ENCODE measurements at regions not wholly inside any gene's neighbourhood (a gene's known extent, or its start where the extent isn't known, plus 50 kb on each side); places are given as distances from the start of the nearest gene placed in this dataset.
"Not testable (repeated sequence)": the region's sequence is repeated elsewhere in the genome, so short reads cannot be mapped to it uniquely, and the experiment has no call there.

DNA sequence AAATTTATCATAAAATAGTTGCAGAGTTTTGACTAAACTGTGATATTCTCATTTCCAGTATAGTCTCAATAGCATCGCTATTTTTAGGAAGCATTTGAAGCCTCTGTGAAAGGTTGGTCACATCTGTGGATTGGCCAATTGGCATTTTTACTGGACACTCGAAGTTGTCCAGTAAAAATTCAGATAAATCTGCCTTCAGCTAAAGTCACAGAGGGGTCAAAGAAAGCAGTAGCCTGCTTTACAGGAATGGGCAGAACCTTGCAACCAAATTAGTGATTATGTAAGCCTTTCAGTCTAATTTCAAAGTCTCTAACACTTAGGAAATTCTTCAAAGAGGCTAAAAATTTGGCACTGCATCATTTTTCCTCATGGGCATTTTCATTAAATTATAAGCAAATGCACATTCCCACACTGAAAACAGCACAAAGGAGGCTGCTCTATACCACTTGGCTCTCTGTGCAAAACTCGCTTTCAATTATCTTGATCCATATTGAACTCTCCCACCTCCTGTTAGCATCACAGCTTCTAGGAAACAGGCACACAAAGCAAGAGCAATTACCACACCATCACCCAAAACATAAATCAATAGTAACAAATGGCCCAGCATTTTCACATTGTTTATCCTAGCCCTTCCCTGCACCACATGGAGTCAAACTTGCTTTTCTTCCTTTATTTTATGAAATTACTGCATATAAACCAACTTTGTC is 318.5 kb upstream of the DUSP10 start:
- no peak for DNase-seq

DNA sequence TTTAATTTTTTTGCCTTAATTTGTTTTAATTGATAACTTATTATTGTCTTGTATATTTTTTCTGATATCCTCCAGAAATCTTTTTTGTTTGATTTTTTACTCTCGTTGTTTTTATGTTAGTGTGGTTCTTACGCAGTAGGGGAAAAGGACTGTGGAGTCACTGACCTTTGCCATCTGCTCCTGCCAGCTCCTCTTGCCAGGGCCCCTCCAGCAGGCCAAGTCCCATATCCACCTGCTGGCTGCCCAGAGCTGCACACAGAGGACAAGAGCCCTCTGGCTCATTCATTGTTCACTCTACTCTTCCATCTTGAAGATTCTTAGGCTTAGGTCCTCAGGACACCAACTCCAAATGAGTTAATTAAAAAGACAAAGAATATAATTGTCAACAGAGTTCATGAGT is 316.4 kb upstream of the DUSP10 start:
- DNase-seq, result no peak

DNA sequence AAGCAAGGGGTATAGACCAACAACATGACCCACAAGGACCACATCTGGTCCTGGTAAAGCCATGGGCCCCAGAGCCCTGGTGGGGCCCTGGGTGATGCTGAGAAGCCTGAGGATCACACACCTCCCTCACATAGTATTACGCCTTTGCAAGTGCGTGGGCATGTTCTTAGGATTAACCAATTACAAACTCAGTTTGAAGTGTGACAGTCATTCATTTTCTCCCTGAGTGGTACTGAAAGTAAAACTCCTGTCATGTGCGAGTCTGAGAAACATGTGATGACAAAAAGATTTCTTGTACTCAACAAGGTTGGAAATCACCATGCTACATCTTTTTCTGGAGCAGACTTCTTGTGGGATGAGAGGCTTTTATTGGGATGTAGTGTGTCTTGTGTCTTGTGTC is 315.3 kb upstream of the DUSP10 start:
- DNase-seq, result no peak

DNA sequence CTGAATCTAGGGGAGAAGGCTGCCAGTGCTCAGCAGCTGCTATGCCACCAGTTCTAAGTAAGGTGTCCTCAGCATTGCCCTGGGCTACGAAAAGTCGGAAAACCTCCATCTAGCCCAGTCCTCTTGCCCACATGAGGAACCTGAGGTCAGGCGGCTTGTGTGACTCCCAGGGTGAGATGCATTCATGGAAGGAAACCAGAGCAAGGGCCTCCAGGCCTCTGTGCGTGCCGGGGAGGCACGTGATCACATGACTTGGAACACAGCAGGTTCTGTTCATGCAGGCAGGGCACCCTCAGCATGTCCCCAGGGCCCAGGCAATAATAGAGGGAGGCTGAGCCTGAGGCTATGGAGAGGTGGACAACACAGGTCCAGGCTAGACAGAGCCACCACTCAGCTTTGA is 312.5 kb upstream of the DUSP10 start:
- DNase-seq, result no peak

DNA sequence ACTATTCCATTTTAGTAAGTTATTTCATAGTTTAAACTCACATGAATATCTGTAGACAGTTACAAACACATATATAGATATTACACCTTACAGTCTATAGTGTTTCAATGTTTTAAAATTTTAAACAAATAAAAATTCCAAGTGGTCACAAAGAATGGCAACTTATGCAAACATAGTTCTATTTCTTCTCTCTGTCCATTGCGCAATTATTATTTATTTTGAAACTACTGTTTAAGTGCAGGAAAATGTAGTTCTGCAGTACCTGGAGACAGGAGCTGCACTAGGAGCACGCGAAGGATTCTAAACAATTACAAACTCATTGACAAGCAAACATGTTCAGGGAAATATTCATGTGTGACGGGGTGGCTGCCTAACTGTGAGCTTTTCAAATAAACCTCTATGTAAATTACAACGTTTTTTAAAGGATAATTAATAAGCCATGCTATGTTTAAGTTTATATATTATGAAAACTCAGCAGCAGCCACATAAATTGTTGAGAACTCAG is 312.0 kb upstream of the DUSP10 start:
- DNase-seq, result no peak

DNA sequence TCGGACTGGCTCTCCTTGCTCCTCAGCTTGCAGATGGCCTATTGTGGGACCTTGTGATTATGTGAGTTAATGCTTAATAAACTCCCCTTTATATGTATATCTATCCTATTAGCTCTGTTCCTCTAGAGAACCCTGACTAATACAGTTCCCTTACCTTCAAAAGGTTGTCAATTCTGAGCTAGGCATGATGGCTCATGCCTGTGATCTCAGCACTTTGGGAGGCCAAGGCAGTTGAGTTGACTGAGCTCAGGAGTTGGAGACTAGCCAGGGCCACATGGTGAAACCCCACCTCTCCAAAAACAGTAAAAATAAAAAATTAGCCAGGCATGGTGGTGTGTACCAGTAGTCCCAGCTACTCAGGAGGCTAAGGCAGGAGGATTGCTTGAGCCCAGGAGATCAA is 309.4 kb upstream of the DUSP10 start:
- DNase-seq, result not testable (repeated sequence)

DNA sequence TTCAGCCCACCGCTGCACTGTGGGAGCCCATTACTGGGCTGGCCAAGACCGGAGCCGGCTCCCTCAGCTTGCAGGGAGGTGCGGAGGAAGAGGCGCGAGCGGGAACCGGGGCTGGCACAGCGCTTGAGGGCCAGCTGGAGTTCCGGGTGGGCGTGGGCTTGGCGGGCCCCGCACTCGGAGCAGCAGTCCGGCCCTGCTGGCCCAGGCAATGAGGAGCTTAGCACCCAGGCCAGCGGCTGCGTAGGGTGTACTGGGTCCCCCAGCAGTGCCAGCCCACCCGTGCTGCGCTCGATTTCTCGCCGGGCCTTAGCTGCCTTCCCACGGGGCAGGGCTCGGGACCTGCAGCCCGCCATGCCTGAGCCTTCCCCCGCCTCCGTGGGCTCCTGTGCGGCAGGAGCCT is 307.8 kb upstream of the DUSP10 start:
- not testable (repeated sequence) for DNase-seq

DNA sequence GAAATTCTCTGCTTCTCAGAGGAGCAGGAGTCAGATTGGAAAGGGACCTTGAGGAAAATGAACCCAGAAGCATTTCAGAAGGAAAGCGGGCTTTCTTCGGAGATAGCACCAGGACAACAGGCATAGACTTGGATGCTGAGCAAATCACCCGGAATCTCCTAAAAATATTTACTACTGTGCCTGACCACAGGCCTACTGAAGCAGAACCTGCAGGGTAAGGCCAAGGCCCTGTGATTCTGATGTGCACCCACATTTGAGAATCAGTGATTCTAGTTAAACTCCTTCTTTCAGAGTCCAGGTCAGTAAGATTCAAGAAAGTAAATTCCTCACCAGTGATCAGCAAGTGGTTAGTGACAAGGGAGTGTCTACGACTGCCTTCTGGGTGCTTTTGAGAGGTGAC is 307.3 kb upstream of the DUSP10 start:
- DNase-seq, result no peak

DNA sequence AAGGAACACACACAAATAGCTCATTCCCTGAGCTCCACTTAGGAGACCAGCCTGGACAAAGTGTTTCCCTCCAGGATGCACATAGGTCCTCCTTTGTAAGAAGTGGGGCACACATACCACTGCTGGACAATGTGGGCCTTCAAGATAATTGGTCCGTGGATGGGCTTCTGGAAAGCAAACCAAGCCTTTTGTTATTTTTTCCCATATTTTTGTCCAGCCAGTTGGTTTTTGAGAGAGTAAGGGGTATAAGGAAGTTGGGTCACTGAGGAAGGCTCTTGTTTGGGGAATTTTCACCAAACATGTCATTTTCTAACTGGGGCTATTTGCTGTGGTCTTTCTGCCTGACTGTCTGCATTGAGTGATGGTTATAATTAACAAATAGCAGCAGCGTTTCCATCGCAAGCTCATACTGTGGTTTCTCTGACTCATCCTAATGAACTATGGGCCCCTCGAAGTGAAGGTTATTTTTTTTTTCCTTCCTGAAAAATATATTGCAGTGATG is 306.3 kb upstream of the DUSP10 start:
- DNase-seq, result peak; percentile 44

DNA sequence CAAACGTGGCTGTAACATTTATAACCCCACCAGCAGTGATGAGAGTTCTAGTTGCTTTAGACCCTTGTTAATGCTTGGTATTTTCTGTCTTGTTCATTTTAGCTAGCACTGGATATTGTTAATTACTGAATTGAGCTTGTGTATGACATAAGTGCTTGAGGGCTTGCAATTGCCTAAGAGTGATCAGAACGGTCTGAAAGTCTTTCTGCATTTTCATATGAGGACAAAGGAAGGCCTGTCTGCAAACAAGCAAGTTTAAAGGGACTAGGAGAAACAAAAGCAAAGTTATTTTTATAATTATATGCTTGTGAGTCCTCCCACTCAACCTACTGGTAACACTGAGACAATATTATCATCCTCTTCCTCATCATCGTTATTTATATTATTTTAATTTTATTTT is 305.5 kb upstream of the DUSP10 start:
- no peak for DNase-seq

DNA sequence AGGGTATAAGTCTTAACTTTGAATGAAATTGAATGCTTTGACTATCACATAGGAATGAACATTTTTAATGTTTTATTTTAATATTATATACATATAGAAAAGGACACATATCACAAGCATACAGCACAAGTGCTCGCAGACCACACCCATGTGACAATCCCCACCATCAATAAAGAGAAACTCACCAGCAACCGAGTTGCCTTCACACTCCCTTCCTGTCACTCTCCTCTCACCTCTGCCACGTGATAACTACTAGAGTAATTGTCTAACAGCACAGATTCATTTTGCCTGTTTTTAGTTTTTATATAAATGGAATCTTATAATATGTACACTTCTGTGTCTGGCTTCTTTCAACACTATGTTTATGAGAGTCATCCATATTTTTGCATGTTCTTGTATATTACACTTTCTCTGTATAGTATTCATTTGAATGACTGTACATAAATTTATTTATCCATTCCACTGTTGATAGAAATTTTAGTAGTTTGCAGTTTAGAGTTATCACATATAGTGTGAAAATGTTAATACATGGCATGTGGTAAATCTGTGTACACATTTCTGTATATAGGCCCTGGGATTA is 304.9 kb upstream of the DUSP10 start:
- no peak for DNase-seq

DNA sequence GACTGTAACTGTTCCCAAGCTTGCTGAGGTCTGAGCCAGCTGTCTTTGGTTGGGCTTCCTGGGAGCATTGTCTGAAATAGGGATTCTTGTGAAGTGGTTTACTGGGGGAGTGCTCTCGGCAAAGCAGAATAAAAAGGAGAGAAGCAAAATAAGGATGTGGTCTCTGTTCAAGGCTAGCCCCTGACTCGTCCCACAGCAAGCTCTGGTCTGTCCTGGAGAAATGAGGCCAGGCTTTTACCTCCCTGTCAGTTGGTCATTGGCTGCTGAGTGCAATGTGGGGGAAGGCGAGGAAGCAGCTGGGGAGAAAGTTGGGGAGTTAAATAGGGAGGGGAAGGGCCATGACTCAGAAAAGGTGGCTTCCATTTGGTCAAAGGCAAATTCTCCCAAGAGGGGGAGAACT is 303.9 kb upstream of the DUSP10 start:
- no peak for DNase-seq

DNA sequence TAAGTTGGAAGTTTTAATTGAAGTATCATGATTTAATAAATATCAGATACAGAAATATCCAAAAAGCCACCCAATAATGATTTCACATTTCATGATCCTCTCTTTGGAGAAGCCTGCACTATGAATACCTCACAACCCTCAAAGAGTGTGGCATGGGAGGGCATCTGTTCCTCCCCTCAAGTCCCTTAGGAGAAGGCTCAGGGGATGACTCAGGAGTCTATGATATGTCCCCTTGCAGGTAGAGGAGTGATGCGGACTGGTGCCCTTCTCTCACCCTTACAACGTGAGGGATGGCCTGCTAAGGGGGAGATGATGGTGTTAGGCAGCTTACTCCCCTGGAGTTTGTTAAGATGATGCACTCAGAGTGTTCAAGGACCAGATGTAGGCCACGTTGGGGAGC is 303.3 kb upstream of the DUSP10 start:
- no peak for DNase-seq

DNA sequence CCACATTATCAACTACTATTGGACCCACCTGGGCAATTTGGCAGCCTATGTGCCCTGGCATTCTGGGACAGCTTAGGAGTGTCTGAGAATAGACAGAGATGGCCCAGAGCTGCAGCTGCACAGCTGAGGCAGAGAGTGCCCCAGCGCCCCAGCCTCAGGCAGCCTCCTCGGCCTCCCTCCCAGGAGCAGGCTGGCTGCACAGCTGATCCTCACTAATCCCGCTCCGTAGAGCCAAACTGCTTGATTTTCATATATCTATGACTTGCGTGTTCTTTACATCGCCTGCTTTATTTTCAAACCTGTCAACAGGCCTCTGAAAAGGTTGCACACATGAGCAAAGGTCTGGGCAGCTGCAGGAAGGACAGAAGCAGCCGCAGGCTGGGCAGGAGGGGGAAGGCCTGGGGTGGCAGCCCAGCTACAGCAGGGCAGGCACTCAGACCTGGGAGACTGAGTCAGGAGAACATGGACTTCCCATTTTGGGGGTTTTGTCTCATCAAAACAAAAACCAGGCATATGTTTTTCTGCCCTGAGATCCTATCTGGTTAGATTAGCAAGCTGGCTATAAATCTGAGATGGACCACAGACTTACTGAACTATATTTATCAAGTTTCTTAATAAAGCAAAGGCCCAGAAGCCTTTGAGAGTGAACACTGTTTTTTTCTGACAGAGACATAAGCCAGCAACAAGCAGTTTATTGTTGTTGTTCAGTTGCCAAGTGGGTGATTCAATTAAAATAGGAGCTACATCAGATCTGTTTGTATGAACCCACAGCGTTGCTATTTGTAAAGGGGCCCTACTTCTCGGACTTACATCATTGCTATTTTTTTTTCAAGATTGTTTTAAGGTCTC is 301.8 kb upstream of the DUSP10 start:
- no peak for DNase-seq

DNA sequence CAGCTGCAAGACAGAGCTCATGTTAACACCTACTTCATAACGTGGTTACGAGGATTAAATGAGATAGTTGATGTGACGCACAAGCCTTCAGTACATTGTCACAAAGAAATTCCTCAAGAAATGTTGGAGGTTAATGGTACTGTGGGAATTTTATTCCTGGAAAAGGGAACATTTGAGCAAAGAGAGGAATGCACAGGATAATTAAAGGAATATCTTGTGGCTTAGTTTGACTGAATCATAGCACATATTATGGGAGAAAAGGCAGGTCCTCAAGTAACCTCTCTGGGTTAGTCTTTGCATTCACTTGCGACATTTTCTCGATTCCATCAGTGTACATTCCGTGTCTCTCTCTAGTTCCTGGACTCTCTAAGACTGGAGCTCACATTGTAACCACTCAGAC is 300.2 kb upstream of the DUSP10 start:
- no peak for DNase-seq

DNA sequence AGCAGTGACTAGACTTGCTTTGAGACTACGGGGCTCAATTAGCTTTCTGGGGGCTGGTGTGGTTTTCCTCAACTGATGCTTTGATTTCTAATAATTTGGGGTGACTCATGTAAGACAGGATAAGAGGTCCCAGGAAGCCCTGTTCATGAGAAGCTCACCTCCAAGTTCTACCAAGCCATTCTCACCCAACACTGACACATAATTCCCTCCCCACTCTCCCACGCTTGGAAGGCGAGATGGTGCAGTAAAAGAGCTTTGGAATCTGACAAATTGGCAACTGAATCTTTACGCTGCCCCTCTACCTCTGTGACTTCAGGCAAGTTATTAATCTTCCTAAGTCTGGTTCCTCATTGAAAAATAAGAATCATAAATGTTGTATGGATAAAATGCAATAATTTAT is 299.1 kb upstream of the DUSP10 start:
- DNase-seq, result no peak

DNA sequence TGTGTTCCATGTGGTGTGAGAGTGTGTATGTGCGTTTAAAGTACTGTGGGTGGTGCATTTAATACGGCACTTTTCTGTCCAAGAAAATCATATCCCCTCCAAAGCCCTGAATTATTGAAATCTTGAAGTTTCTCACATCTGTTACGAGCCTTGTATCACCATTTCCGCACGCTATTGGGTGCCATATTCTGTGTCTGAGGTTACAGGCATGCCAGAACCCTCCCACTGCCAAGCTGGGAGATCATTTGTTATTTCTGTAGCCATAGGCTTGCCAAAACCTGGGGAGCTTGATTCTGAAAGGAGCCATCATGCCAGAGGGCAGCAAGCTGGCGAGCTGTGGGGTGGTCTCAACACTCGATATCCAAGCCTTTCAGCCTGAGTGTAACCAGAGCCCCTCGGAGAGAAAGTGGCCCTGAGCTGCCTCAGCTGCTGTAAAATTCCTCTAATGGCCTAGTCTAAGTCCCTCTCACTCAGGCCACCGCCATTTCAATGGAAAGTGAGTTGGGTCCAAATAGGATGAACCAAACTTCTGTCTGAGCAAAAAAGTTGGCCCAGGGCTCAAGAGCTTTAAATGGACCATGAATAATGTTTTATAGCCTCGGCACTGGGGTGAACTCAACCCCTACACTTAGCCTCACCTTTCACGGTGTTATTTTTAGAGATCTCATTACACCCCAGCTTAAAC is 298.4 kb upstream of the DUSP10 start:
- no peak for DNase-seq

DNA sequence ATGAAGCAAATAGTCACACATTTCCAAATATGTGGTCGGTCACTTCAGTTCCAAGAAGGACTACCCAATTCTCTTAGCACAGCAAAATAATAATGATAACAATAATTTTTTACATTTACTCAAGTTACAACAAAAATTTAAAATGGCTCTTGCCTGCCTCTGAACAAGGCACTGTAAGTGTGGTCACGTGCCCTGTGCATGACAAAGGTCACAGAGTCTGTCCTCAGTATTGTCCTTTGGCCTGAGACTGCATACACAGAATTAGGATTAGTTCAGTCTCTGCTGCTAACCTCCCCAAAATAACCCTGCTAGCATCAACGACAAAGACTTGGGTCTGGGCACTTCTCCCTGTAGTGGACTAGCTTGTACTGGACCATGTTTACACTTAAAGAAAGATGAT is 297.1 kb upstream of the DUSP10 start:
- DNase-seq, result no peak

DNA sequence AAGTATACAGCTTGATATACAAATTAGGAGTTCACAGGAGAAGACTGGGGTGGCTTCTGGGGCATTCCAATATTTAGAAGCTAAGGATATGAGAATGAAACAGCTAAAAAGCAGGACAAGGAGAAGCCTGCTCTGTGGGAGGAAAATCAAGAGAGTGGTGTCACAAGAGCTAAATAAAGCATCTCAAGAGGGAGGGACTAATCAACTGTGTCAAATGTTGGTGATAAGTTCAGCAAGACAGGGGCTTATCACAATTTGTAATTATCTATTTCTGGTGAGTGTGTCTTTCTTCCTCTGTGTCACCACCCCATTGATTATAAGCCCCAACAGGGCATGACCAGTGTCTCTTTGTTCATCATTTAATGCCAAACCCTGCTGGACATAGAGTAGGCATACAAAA is 295.8 kb upstream of the DUSP10 start:
- no peak for DNase-seq

DNA sequence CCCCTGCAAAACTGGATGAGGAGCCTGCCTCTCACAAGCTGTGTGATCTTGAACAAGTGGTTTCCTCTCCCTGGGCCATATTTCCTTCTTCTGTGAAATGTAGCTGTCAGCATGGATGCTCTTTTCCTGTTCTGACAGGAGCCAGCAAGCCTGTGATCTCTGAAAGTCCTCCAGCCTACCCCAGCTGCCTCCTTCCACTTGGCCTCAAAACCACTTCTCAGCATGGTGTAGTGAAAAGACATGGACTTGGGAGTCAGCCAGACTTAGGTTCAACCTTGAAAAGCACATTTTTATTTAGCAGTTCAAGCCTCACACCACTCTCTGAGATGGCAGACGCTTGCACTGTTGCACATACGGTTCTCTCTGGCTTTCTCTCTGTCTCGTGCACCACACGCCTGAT is 292.9 kb upstream of the DUSP10 start:
- no peak for DNase-seq

DNA sequence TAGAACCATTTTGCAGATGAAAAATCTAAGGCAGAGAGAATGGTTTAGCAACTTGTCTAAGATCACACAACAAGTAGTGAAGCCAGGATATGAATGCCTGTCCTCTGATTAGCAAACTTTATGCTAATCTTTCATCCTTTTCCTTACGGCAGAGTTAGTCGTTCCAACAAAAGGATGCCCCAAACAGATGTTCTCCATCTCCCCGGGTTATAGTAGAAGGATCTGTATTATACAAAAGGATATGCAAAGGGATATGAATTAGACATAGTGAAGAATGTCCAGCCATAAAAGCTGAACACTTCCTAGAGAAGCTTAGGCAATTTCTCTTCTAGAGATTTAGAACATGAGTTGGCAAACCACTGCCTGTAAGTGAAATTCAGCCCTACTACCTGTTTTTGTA is 291.6 kb upstream of the DUSP10 start:
- DNase-seq, result no peak

DNA sequence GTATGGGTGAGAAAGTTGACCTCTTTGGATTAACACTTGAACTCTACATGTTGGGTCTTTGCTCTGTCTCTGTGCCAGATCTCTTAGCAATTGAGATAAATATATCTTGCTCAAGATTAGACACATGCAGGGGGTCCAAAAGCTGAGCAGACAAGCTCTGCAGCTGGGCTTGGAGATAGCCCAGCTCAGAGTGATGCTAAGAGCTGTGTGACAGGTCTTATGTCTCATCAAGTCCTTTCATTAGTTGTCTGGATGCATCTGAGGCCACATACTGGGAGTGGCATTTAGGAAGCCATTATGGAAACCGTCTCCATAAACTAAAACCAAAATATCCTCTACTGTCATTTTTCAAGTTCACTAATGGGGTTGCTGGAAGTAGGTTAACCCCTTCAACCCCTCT is 289.4 kb upstream of the DUSP10 start:
- DNase-seq, result no peak

DNA sequence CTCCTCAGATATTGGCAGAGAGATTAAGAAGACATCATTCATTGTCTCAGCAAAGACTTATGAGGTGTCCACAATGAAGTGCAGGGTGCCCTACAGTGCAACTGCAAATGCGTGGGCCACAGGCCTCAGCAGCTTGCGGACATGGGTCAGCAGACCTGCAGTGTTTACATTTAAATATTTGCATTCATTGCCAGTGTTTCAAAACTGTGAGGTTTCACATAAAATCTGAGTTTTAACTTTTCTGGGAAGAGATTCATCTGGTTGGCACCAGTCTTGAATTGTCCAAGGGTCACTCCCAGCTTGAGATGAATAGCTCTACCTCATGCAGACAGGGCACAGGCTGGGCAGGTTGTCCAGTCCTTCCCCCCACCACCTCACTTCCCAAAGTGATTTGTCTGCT is 286.8 kb upstream of the DUSP10 start:
- no peak for DNase-seq

All from OCI-M1 (cell line).